ENCODE measurements at regions not wholly inside any gene's neighbourhood (a gene's known extent, or its start where the extent isn't known, plus 50 kb on each side); places are given as distances from the start of the nearest gene placed in this dataset.

- H2AFZ ChIP-seq (ENCODE audit: low read depth, low read length): no peak overlapping the region
- no peak for TF ChIP-seq EZH2 (IDR thresholded peaks at IDR 0.05; ENCODE audit: borderline replicate concordance, low read depth, low read length, severe bottlenecking)
- DNase-seq: no peak
- no peak overlapping the region for H3K9ac ChIP-seq (ENCODE audit: low read depth, low read length)
- no peak overlapping the region for H3K4me3 ChIP-seq (ENCODE audit: low read depth in 1 of 2, low read length in 2 of 2)
- H3K36me3 ChIP-seq (ENCODE audit: insufficient read depth, low read length): no peaks in the 10 kb centered on the region
- no peaks in the 10 kb centered on the region for H3K4me1 ChIP-seq (ENCODE audit: insufficient read depth, low read length)
- no peaks in the 10 kb centered on the region for H3K27me3 ChIP-seq (ENCODE audit: insufficient read depth, low read length, poor library complexity)
- no peaks in the 10 kb centered on the region for H3K79me2 ChIP-seq (ENCODE audit: insufficient read depth, low read length)
- ATAC-seq (ENCODE audit: insufficient read depth, low read depth): no peak
- no peaks in the 10 kb centered on the region for H4K20me1 ChIP-seq (ENCODE audit: insufficient read depth, low read length)
- H3K4me2 ChIP-seq (ENCODE audit: insufficient read depth, low read length): no peak overlapping the region
- H3K27ac ChIP-seq (ENCODE audit: low read length): no peak overlapping the region
- no peaks in the 10 kb centered on the region for H3K9me3 ChIP-seq (ENCODE audit: insufficient read depth, low read length, severe bottlenecking)
These were observed 65.8 kb upstream of the PAPPA start for GRCh38 chr9:116087751-116088194.

GRCh38 chr9:116088396-116088795, 65.2 kb upstream of the PAPPA start:
- no peak for TF ChIP-seq EZH2 (IDR thresholded peaks at IDR 0.05; ENCODE audit: borderline replicate concordance, low read depth, low read length, severe bottlenecking)
- TF ChIP-seq, protein P1, sequence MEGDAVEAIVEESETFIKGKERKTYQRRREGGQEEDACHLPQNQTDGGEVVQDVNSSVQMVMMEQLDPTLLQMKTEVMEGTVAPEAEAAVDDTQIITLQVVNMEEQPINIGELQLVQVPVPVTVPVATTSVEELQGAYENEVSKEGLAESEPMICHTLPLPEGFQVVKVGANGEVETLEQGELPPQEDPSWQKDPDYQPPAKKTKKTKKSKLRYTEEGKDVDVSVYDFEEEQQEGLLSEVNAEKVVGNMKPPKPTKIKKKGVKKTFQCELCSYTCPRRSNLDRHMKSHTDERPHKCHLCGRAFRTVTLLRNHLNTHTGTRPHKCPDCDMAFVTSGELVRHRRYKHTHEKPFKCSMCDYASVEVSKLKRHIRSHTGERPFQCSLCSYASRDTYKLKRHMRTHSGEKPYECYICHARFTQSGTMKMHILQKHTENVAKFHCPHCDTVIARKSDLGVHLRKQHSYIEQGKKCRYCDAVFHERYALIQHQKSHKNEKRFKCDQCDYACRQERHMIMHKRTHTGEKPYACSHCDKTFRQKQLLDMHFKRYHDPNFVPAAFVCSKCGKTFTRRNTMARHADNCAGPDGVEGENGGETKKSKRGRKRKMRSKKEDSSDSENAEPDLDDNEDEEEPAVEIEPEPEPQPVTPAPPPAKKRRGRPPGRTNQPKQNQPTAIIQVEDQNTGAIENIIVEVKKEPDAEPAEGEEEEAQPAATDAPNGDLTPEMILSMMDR (IDR thresholded peaks at IDR 0.05; ENCODE audit: borderline replicate concordance, extremely low read depth, low read length, poor library complexity, severe bottlenecking): no peak
- no peaks in the 10 kb centered on the region for H3K36me3 ChIP-seq (ENCODE audit: insufficient read depth, low read length)
- H3K4me2 ChIP-seq (ENCODE audit: insufficient read depth, low read length): no peak overlapping the region
- no peaks in the 10 kb centered on the region for H4K20me1 ChIP-seq (ENCODE audit: insufficient read depth, low read length)
- no peaks in the 10 kb centered on the region for H3K79me2 ChIP-seq (ENCODE audit: insufficient read depth, low read length)
- no peaks in the 10 kb centered on the region for H3K4me1 ChIP-seq (ENCODE audit: insufficient read depth, low read length)
- no peak overlapping the region for H3K4me3 ChIP-seq (ENCODE audit: low read depth in 1 of 2, low read length in 2 of 2)
- ATAC-seq (ENCODE audit: insufficient read depth, low read depth): no peak
- DNase-seq: no peak
- H3K9ac ChIP-seq (ENCODE audit: low read depth, low read length): no peak overlapping the region
- H3K9me3 ChIP-seq (ENCODE audit: insufficient read depth, low read length, severe bottlenecking): no peaks in the 10 kb centered on the region
- no peaks in the 10 kb centered on the region for H3K27me3 ChIP-seq (ENCODE audit: insufficient read depth, low read length, poor library complexity)
- no peak overlapping the region for H2AFZ ChIP-seq (ENCODE audit: low read depth, low read length)
- no peak overlapping the region for H3K27ac ChIP-seq (ENCODE audit: low read length)

DNA sequence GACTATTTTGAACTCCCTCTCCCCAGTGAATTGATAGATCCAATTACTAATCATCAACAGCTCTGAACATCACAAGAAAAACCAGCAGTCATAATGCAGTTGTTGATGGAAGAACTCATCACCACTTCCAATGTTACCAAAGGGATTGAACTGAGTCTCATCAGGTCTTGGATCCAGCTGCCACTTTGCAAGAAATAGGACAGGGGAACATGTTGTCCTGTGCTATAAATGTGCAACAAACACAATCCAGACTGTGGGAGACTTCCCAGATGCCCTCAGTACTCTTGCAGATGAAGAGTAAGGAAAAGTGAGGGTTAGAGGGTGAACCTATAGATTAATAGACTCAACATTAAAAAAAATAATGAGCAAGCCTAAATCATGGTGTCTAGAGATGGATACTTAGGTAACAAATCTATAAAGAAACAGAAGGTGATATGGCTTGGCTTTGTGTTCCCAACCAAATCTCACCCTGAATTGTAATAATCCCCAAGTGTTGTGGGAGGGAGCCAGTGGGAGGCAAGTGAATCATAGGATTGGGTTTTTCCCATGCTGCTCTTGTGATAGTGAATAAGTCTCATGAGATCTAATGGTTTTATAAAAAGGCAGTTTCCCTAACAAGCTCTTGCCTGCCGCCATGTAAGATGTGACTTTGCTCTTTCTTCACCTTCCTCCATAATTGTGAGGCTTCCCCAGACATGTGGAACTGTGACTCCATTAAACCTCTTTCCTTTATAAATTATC, 63.4 kb upstream of the PAPPA start:
- ATAC-seq (ENCODE audit: insufficient read depth, low read depth) (no peak), DNase-seq (no peak)
- Histone ChIP-seq H3K9ac (ENCODE audit: low read depth, low read length) (no peak overlapping the region), H4K20me1 (ENCODE audit: insufficient read depth, low read length) (no peaks in the 10 kb centered on the region), H2AFZ (ENCODE audit: low read depth, low read length) (no peak overlapping the region), H3K4me3 (ENCODE audit: low read depth in 1 of 2, low read length in 2 of 2) (no peak overlapping the region), H3K4me2 (ENCODE audit: insufficient read depth, low read length) (no peak overlapping the region), H3K27me3 (ENCODE audit: insufficient read depth, low read length, poor library complexity) (no peaks in the 10 kb centered on the region), H3K36me3 (ENCODE audit: insufficient read depth, low read length) (no peaks in the 10 kb centered on the region), H3K27ac (ENCODE audit: low read length) (no peak overlapping the region), H3K9me3 (ENCODE audit: insufficient read depth, low read length, severe bottlenecking) (no peaks in the 10 kb centered on the region), H3K79me2 (ENCODE audit: insufficient read depth, low read length) (no peaks in the 10 kb centered on the region), H3K4me1 (ENCODE audit: insufficient read depth, low read length) (no peaks in the 10 kb centered on the region)
- TF ChIP-seq, protein P1 (IDR thresholded peaks at IDR 0.05; ENCODE audit: borderline replicate concordance, extremely low read depth, low read length, poor library complexity, severe bottlenecking): no peak
- no peak for TF ChIP-seq EZH2 (IDR thresholded peaks at IDR 0.05; ENCODE audit: borderline replicate concordance, low read depth, low read length, severe bottlenecking)

- no peaks in the 10 kb centered on the region for H4K20me1 ChIP-seq (ENCODE audit: insufficient read depth, low read length)
- no peak for DNase-seq
These were observed 58.7 kb upstream of the PAPPA start for GRCh38 chr9:116094846-116095245.

More at GRCh38 chr9:116094846-116095245, 58.7 kb upstream of the PAPPA start:
- ATAC-seq (ENCODE audit: insufficient read depth, low read depth): no peak
- TF ChIP-seq, protein P1 (IDR thresholded peaks at IDR 0.05; ENCODE audit: borderline replicate concordance, extremely low read depth, low read length, poor library complexity, severe bottlenecking): no peak
- no peak for TF ChIP-seq EZH2 (IDR thresholded peaks at IDR 0.05; ENCODE audit: borderline replicate concordance, low read depth, low read length, severe bottlenecking)
- no peak overlapping the region for H3K4me2 ChIP-seq (ENCODE audit: insufficient read depth, low read length)
- no peak overlapping the region for H3K9ac ChIP-seq (ENCODE audit: low read depth, low read length)
- no peaks in the 10 kb centered on the region for H3K27me3 ChIP-seq (ENCODE audit: insufficient read depth, low read length, poor library complexity)
- no peaks in the 10 kb centered on the region for H3K4me1 ChIP-seq (ENCODE audit: insufficient read depth, low read length)
- H3K27ac ChIP-seq (ENCODE audit: low read length): no peak overlapping the region
- no peaks in the 10 kb centered on the region for H3K9me3 ChIP-seq (ENCODE audit: insufficient read depth, low read length, severe bottlenecking)
- no peak overlapping the region for H2AFZ ChIP-seq (ENCODE audit: low read depth, low read length)
- H3K79me2 ChIP-seq (ENCODE audit: insufficient read depth, low read length): no peaks in the 10 kb centered on the region
- H3K36me3 ChIP-seq (ENCODE audit: insufficient read depth, low read length): no peaks in the 10 kb centered on the region
- H3K4me3 ChIP-seq (ENCODE audit: low read depth in 1 of 2, low read length in 2 of 2): no peak overlapping the region

Measured in DND-41 (cell line).